ENCODE measurements at regions not wholly inside any gene's neighbourhood (a gene's known extent, or its start where the extent isn't known, plus 50 kb on each side); places are given as distances from the start of the nearest gene placed in this dataset.

DNA sequence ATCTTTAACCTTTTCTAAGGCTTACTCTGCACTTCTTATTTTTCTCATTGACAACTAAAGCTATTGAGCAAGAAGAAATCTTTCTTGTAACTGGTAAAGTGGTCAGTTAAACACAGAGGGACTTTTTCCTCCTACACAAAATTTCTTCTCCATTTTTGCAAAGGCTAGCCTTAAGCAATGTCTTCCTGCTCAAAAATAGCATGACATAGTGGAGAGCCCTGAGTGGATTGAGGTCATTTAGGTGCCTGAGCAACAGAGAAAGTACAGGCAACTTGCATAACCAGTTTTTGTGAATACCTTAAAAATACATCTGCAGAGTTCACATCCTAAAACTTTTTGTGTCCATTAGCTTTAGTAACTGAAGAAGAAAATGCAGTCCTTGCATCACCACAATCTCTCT lies 144.7 kb upstream of the TTC14 start:
- TF ChIP-seq EZH2 (IDR thresholded peaks at IDR 0.05; ENCODE audit: insufficient read depth, poor library complexity, severe bottlenecking) (no peak), EZH2phosphoT487 (IDR thresholded peaks at IDR 0.05; ENCODE audit: insufficient read depth, low read depth) (no peak)
